ENCODE measurements at regions not wholly inside any gene's neighbourhood (a gene's known extent, or its start where the extent isn't known, plus 50 kb on each side); places are given as distances from the start of the nearest gene placed in this dataset.

- intact Hi-C loops (cut with DNase I, micrococcal nuclease) = no loop called here
- Histone ChIP-seq H3K27me3 (ENCODE audit: control insufficient read depth in 1 of 2, insufficient read depth in 2 of 2, low read length in 2 of 2) (no peaks in the 10 kb centered on the region), H3K27ac (ENCODE audit: low read depth in 1 of 2, low read length in 2 of 2) (no peak overlapping the region), H3K4me1 (ENCODE audit: insufficient read depth, low read length) (no peaks in the 10 kb centered on the region), H3K9me3 (ENCODE audit: control insufficient read depth in 1 of 2, insufficient read depth in 1 of 2, low read length in 2 of 2) (peaks cover 0 to 10% of the 10 kb centered on the region in 2 experiments), H3K4me3 (ENCODE audit: low read length) (no peak overlapping the region), H3K36me3 (ENCODE audit: insufficient read depth, low read length) (no peaks in the 10 kb centered on the region)
- ChIA-PET CTCF (no interaction called here), POLR2A (no interaction called here)
- no peaks in the 10 kb centered on the region for H3K4me1 Mint-ChIP-seq (ENCODE audit: low read depth)
- DNase-seq (no peak), ATAC-seq (ENCODE audit: poor library complexity) (no peak)
- H3K4me3 Mint-ChIP-seq = no peak overlapping the region
- H3K9me3 Mint-ChIP-seq = no peaks in the 10 kb centered on the region
- H3K36me3 Mint-ChIP-seq (ENCODE audit: low read depth) = no peaks in the 10 kb centered on the region
- no peak overlapping the region for H3K27ac Mint-ChIP-seq
- TF ChIP-seq, protein P1, sequence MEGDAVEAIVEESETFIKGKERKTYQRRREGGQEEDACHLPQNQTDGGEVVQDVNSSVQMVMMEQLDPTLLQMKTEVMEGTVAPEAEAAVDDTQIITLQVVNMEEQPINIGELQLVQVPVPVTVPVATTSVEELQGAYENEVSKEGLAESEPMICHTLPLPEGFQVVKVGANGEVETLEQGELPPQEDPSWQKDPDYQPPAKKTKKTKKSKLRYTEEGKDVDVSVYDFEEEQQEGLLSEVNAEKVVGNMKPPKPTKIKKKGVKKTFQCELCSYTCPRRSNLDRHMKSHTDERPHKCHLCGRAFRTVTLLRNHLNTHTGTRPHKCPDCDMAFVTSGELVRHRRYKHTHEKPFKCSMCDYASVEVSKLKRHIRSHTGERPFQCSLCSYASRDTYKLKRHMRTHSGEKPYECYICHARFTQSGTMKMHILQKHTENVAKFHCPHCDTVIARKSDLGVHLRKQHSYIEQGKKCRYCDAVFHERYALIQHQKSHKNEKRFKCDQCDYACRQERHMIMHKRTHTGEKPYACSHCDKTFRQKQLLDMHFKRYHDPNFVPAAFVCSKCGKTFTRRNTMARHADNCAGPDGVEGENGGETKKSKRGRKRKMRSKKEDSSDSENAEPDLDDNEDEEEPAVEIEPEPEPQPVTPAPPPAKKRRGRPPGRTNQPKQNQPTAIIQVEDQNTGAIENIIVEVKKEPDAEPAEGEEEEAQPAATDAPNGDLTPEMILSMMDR (IDR thresholded peaks at IDR 0.05) = no peak
- no peaks in the 10 kb centered on the region for H3K27me3 Mint-ChIP-seq
Observed at GRCh38 chr13:106985481-106985880, 417.5 kb upstream of the ARGLU1 start.

- intact Hi-C loops (cut with DNase I, micrococcal nuclease) = no loop called here
- CTCF ChIA-PET = interaction anchor here (0.7 kb wide), 1 partner anchor 252 kb away, joined by 3 read pairs; no protein-coding TSS in a partner anchor
- no peak for DNase-seq
Observed at GRCh38 chr13:106981051-106981450, 413.1 kb upstream of the ARGLU1 start.

GRCh38 chr13:106967391-106967790, 399.5 kb upstream of the ARGLU1 start:
- POLR2A ChIA-PET = no interaction called here
- CTCF ChIA-PET = no interaction called here

More at GRCh38 chr13:106981051-106981450, 413.1 kb upstream of the ARGLU1 start:
- H3K9me3 Mint-ChIP-seq = no peaks in the 10 kb centered on the region
- ATAC-seq (ENCODE audit: poor library complexity) = no peak
- no peak overlapping the region for H3K4me3 ChIP-seq (ENCODE audit: low read length)
- H3K4me1 ChIP-seq (ENCODE audit: insufficient read depth, low read length) = no peaks in the 10 kb centered on the region
- TF ChIP-seq, protein P1 (IDR thresholded peaks at IDR 0.05) = no peak
- POLR2A ChIA-PET = no interaction called here
- no peak overlapping the region for H3K27ac Mint-ChIP-seq
- H3K4me1 Mint-ChIP-seq (ENCODE audit: low read depth) = no peaks in the 10 kb centered on the region
- H3K36me3 Mint-ChIP-seq (ENCODE audit: low read depth) = no peaks in the 10 kb centered on the region
- H3K27me3 Mint-ChIP-seq = no peaks in the 10 kb centered on the region
- peaks cover 0 to under 1% of the 10 kb centered on the region in 2 experiments for H3K9me3 ChIP-seq (ENCODE audit: control insufficient read depth in 1 of 2, insufficient read depth in 1 of 2, low read length in 2 of 2)
- no peaks in the 10 kb centered on the region for H3K27me3 ChIP-seq (ENCODE audit: control insufficient read depth in 1 of 2, insufficient read depth in 2 of 2, low read length in 2 of 2)
- no peaks in the 10 kb centered on the region for H3K36me3 ChIP-seq (ENCODE audit: insufficient read depth, low read length)
- H3K27ac ChIP-seq (ENCODE audit: low read depth in 1 of 2, low read length in 2 of 2) = no peak overlapping the region
- no peak overlapping the region for H3K4me3 Mint-ChIP-seq

More at GRCh38 chr13:106967391-106967790, 399.5 kb upstream of the ARGLU1 start:
- no peaks in the 10 kb centered on the region for H3K4me1 ChIP-seq (ENCODE audit: insufficient read depth, low read length)
- TF ChIP-seq, protein P1 (IDR thresholded peaks at IDR 0.05) = no peak
- no peak for ATAC-seq (ENCODE audit: poor library complexity)
- no peak overlapping the region for H3K27ac ChIP-seq (ENCODE audit: low read depth in 1 of 2, low read length in 2 of 2)
- H3K4me3 ChIP-seq (ENCODE audit: low read length) = no peak overlapping the region
- H3K27me3 Mint-ChIP-seq = no peaks in the 10 kb centered on the region
- no peak overlapping the region for H3K27ac Mint-ChIP-seq
- intact Hi-C loops (cut with DNase I, micrococcal nuclease) = no loop called here
- H3K27me3 ChIP-seq (ENCODE audit: control insufficient read depth in 1 of 2, insufficient read depth in 2 of 2, low read length in 2 of 2) = no peaks in the 10 kb centered on the region
- no peaks in the 10 kb centered on the region for H3K9me3 ChIP-seq (ENCODE audit: control insufficient read depth in 1 of 2, insufficient read depth in 1 of 2, low read length in 2 of 2)
- no peaks in the 10 kb centered on the region for H3K4me1 Mint-ChIP-seq (ENCODE audit: low read depth)
- no peak for DNase-seq
- no peaks in the 10 kb centered on the region for H3K36me3 ChIP-seq (ENCODE audit: insufficient read depth, low read length)
- H3K9me3 Mint-ChIP-seq = peaks cover 4% of the 10 kb centered on the region
- no peaks in the 10 kb centered on the region for H3K36me3 Mint-ChIP-seq (ENCODE audit: low read depth)
- H3K4me3 Mint-ChIP-seq = no peak overlapping the region

All from CD4-positive, alpha-beta T cell (primary cell).